Amniotic stem cell (primary cell): ENCODE measurements at regions not wholly inside any gene's neighbourhood (a gene's known extent, or its start where the extent isn't known, plus 50 kb on each side); places are given as distances from the start of the nearest gene placed in this dataset.

Experiments
- DNase-seq: peaks from one replicate; lab custom pipeline; 2025; lab: John Stamatoyannopoulos, UW

DNA sequence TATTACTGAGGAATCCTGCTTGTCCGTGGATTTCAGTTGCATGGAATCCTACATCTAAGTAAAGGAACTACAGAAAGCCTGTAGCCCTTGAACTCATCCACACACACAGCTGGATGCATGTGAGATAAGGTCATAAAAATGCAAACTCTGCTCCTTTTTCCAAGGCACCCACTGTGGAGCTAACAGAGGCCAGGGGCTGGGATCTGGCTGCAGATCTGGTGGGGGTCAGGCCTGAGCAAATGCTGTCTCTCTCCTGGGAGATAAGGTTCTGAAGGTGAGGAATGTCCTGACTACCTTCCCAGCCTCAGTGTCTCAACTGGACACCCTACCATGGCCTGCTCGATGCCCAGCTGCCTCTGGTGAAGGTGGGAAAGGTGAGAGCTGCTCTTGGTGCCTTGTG, 321.5 kb downstream of the LRFN2 start:
- no peak for DNase-seq

DNA sequence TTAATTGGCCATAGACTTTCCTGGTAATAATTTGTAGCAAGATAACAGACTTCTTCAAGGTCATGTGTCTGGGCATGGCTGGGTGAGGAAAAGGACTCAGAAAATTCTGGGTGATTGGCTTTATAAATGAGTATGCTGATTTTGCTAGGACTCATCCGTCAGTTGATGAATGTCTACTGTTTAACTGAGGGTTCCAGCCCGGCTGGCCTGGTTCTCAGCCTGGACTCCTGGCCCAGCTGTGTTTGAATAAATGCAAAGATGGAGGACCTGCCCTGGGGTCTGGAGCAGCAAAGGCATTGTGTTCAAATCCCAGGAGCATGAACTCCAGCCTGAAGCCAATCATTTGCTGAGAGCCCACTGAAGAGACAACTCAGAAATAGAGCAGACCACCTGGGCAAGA, 323.2 kb downstream of the LRFN2 start:
- no peak for DNase-seq

DNA sequence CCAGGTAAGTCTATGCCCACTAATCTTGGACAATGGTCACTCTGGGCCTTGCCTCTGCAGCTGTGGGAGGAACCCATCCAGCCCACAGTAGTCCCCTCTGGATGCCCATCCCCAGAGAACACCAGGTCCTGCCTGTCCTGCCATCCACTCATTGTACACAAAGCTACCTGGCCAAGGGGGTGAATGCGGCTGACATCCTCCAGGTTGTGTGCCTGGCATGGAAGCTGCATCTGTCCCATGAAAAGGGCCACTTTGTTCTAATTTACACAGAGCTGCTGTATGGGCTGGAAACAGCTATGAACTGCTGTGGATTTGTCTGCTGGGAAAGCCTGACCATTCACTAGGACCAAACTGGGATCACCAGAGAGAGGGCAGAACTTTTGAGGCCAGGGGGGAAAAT, 324.8 kb downstream of the LRFN2 start:
- DNase-seq, result no peak

DNA sequence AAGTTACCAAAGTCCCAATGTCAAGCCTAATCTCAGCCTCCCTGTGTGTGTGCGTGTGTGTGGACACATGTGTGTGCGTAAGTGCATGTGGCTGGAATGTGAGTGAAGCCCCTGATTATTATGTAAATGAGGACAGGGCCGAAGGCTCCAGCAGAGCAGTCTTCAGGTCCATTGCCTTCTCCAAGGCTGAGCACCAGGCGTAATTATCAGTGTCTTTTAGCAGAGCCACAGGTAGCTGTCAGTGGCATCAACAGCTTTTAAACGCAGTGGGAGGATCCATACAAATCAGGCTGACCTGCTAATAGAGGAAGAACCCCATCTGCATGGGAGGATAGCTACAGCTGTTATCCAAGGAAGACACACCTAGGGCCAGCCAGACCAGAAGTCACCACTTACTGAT, 324.3 kb upstream of the MOCS1 start:
- no peak for DNase-seq

DNA sequence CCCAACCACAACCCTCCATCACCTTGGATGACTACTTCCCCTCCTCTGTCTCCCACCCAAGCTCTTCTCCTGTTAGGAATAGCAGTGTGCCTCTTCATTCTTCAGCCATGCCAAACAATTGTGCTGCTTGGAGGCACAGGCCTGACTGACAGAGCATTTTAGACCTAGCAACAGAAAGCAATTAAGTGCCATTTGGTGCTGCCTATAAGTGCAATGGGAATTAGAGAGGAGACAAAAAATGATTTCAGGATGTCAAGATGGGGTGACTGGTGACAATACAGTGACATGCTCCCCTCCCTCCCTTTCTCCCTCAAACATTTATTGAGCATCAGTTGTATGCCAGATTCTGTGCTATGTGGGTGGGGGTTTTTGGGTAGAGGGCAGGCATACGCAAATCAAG, 322.6 kb upstream of the MOCS1 start:
- no peak for DNase-seq

DNA sequence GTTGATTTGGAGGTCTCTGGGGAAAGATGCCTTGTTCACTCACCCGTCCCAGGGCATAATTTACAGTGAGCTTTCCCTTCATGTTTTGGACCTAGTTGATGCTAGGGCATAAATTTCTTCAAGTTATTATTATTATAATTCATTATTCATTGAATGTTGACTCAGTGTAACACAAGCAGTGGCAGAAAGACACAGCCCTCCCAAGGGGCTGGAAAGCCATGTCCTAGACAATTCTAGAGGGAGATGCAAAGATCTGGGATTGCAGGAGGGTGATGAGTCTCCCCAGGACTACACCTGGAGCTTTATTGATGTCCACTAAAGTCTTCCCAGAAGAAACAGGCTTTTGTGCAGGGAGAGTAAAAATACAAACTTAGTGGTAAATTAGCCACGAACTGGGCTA, 322.0 kb upstream of the MOCS1 start:
- DNase-seq, result no peak

DNA sequence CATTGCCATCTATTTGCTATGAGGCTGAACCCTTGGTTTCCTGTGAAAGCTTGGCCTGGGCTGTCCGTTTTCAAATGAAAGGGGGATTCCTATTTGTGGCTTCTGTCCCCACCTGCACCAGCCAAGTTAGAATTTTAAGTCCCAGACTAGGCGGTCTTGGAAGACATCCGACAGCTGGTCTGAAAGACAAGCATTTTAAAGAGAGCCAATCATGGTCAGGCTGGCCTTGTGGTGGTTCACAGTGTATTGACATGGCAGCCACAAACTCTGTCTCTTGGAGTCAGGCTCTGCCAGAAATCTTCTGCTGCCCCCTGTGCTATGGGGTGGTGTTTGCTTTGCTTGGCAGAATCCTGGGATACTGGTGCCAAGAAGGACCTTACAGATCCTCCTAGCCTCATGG, 319.2 kb upstream of the MOCS1 start:
- no peak for DNase-seq

DNA sequence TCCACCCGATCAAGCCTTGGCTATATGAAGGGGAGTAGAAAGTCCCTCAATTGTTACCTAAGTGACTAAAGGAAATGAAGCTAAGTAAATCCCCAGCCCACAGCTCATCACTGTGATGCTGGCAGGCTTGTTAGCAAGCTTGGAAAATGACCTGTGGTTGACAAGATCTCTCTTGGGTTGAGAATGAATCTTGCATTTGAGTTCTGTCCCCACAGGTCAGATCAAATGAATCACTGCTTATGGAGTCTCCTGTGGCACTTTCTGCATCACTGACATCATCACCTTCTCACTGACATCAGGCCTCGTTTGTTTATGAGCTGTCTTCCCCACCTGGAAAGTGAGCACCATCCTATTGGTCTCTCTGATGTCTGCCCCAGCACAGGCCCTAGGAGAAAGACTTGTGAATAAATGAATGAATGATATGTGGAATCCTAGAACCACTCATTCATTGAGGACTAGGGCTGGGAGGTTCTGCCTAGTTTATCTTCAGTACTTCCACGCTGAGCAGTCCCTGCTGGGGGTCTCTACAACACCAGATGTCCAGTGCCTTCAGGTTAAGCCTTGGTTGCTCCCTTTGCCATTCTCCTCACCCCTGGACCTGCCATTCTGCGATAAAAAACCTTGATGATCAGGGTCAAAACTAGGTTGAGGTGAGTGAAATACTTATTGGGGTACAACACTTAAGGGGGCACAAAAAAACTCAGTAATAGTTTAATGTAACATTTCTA, 318.4 kb upstream of the MOCS1 start:
- DNase-seq, result no peak

DNA sequence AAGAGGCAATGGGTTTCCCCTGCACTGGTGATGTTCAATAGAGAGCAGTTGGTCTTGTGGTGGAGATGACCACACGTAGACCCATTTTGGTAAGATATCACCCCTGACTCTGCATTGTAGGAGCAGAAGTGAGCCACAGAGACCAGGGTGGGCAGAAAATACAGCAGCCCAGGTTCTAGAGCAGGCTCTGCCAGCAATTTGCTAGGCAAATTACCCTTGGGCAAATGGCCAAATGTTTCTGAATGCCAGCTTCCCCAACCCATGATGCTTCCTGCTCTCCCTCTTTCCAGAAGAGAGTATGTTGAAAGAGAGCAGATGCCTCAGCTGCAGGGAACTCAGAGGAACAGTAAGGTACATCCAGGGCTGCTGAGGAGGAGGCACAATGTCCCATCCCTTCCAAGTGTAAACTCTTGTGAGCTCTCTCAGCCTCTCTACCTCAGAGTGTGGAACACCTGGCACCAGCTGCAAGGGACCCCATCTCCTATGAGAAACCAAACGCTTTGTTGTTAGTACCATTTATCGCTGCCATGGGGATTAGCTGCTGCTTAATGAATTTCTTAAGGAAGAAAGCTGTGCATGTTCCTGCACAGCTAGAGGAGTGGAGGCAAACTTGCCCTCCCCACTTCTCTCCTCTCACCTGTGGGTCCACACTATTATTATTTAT, 317.5 kb upstream of the MOCS1 start:
- DNase-seq, result no peak

DNA sequence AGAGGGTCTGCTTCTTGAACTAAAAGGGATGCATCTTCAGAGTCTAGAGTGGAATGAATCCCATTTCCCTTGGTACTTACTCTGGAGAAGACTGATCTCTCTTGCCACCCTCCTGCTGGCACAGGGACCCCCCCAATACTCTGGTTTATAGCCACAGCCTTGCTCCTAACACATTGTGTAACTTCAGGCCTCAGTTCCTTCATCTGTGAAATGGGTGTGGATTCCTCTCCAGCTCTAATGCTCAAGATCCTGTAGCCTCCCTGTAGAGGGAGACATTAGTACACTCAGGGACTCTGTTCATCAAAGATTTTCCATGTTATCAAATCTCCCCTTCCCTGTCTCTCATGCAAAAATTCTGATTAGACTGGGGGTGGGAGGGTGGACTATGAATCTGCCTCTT, 315.7 kb upstream of the MOCS1 start:
- no peak for DNase-seq

DNA sequence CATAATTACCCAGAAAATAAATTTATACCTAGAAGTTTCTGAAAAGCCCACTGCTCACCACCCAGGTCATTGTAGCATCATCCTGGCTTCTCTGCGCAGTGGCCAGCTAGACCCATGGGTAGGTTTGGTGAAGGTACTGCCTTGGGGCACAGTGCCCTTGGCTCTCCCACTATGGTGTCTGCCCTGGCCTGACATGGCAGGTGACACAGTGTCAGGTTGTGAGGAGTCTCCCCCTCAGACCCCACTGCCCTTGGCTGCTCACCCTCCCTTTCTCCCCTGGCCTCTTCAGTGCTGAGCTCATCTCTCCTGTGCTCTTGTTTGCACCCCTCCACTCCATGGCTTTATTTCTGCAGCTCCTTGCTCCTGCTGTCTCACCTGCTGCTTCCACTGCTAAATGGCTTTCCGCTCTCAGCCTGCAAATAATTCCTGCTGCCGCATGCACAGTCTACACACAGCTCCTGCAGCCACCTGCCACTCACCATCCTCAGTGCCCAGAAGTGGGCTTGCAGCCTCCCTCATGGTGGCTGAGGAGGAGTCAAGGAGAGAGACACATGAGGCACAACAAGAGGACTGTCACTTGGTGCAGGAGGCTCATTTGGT, 313.4 kb upstream of the MOCS1 start:
- no peak for DNase-seq

DNA sequence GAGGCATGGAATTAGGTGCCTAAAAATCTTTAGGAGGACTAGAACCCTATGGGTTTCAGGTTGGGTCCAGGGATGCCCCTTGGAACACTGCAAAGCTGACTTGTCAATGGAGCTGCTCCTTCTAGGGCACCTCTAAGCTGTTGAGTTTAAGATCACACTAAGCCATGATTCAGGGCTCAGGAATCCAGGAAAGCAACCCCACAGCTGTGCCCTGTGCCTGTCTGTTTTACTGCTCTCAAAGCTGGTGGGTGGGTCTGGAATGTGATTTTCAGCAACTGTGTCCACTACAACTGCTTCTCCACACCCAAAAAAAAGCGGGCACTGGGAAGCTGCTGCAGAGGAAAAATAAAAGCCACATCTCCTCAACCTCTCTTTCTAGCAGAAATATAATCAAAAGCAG, 310.4 kb upstream of the MOCS1 start:
- no peak for DNase-seq

DNA sequence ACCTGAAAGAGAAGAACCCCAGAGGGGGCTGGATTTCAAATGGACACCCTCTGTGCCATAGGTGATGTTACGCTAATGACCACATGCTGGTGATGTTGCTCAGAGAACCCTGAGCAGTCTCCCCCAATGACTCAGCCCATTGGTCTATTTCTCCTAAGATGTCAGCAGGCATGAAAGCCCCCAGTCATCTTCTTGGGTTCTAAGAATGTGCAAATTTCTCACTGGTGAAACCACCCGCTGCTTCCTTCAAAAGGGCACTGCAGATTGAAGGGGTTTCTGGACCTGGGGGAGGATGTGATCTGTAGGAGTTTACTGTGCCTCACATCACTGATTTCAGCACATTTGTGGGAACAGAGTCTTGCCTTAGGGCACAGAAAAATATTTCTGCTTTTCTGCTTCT, 298.4 kb upstream of the MOCS1 start:
- DNase-seq, result no peak

DNA sequence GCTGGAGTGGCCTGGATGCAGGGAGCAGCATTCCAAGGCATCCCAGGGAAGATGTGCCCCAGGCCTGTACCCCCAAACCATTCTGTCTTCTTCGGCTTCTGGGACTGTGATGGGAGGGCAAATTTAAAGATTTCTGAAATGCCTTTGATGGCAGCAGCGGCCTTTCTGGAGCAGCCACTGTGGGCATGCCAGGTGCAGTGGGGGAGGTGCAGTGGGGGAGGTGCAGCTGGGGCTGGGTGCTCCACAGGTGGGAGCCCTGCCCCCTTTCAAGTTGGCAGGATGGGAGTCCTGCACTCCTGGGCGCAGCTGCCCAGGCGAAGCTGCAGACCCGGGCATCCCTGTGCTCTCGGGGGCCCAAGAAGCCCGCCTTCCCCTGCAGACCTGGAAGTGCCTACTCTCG, 293.5 kb upstream of the MOCS1 start:
- no peak for DNase-seq

DNA sequence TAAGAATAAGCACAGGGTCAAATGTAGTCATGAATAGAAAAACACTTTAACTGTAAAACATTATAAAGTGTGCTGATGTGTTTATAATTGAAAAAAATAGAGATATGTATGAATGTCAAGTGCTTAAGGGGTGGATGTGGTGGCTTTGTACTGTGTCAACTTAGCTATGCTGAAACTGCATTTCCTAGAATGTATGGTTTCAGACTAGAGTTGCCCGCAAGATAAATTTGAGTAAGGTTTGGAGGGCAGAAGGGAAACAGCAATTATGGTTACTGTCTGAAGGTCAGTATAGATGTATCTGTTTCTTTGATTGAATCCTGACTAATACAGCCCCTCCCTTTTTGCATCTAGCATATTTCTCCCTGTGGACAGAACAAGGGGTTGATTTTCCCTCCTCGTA, 288.1 kb upstream of the MOCS1 start:
- no peak for DNase-seq

DNA sequence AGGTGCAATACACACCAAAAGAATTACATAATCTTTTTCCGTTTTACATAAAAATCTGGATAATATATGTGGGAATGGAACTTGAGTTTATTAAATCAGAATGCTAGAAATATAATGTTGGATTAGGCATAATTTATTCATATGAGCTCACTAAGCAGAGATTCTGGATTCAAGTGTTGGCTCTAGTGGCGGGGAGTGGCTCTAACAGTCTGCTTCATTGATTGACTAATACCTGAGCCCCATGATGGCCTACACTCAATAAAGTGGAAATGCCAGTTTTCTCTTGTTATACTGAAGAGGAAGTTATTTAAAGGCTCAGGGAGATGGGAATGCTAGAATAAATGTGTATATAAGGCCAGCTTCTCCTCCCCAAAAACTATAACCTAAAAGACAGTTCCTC, 285.5 kb upstream of the MOCS1 start:
- no peak for DNase-seq

DNA sequence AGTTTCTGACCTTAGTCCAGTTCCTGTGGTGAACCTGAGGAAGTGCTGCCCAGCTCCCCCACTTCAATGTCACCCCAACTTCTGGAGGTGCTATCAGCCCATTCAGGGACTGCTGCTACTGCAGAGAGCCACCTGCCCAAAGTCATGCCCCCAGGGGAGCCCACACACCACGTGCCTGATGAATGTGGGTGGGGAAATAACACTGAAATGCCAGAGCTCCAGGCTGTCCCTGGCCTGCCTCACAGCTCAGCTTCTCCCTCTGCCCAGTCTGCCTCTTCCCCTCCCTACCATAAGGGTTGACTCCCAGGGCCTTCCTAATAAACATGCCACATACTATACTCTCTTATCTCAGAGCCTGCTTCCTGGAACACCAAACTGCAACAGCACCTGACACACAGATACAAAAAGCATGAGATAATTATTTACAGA, 276.4 kb upstream of the MOCS1 start:
- DNase-seq, result no peak

DNA sequence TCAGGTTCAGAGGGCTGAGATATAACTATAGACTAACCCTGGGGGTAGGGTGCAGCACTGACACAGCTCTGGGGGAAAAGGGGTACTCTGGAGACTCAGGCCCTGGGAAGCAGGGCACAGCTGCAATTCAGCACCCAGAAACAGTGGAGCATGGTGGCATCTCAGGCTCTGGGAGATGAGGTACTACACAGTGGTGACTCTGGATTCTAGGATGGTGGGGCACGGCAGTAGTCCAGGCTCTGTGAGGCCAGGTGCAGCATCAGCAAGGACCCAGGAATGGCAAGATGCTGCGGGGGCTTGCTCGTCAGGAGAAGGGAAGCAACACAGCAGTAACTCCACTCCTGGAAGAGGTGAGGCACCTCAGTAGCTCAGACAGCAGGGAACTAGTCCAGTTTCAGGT, 271.5 kb upstream of the MOCS1 start:
- no peak for DNase-seq

DNA sequence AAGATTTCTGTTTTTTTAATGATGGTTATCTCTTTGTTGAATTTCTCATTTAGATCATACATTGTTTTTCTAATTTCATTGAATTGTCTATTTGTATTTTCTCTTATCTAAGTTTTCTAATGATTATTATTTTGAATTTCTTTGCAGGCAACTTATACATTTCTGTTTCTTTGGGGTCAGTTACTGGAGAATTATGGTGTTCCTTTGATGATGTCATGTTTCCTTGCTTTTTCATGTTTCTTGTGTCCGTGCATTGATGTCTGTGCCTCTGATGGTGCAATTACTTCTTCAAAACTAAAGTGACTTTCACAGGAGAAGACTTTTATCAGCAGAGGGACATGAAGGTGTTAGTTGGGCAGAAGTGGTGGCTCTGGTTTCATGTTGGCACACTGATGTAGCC, 270.7 kb upstream of the MOCS1 start:
- no peak for DNase-seq

DNA sequence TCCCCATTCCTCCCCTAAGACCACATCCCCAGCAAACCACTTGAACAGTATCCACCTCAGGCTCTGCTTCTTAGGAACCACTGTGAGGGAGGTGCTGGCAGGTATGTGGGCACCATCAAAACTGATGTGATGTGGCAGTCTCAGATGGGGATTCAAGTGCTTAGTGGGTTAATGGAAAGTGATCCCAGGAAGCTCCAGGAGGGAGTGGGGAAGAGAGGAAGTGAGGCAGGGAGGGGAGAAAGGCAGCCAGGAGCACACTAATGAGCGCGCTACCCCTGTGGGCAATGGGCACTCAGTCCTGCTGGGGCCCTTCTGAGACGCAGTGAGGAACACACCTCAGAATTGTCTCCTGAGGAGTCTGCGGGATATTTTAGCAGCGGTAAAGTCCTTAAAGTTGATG, 263.1 kb upstream of the MOCS1 start:
- no peak for DNase-seq

DNA sequence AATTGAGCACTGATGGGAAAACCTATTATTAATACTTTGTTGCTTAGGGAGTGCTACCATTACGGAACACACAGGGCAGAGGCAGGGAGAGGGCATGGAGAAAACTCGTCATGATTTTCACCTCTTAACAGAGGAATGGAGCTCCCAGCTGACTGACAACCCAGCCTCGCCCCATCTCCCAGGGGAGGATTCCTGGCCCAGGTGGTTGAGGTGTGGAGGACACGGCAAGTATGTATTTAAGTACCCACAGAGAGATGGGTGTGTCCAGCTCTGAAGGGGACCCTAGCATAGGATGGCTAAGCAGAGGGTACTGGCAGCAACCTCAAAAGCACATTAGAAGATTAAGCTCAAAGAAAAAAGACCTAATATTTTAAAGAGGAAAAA, 261.9 kb upstream of the MOCS1 start:
- DNase-seq, result no peak

DNA sequence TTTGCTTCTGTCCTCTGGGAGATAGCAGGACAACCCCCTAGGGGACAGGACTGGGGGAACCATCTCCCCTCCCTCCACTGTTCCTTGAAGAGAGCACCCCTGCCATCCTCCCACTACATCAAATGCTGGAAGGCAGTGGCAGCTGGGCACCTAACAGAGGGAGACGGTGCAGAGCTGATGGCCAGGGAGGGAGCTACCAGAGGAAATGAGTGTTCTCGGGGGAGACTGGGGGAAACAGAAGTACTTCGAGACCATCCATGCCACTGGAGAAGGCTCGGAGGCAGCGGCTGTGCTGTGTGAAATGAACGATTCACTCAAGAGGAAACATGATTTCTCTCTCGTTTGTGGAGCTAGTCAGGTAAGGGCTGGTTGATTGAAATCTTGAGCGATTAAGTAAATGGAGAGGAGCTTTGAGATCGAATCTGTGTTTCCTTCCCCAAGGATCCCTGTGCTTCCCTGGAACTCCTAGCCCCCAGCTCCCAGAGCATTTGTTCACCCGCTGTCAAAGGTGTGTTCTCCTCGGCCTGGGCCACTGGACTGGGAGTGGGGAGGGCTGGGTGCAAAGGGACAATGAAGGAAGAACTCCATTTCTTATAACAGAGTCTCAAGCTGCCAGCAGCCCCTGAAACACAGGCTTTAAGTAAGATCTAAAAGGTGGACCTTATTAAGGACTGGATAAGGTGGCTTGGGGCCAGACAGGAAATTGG, 261.3 kb upstream of the MOCS1 start:
- no peak for DNase-seq
